NCI-H2227 (cell line): ENCODE measurements at regions not wholly inside any gene's neighbourhood (a gene's known extent, or its start where the extent isn't known, plus 50 kb on each side); places are given as distances from the start of the nearest gene placed in this dataset.

ENCODE experiments used
- DNase-seq: peaks from one replicate; lab custom pipeline; 2025; ENCODE audit not compliant: unreplicated experiment; lab: John Stamatoyannopoulos, UW

DNA sequence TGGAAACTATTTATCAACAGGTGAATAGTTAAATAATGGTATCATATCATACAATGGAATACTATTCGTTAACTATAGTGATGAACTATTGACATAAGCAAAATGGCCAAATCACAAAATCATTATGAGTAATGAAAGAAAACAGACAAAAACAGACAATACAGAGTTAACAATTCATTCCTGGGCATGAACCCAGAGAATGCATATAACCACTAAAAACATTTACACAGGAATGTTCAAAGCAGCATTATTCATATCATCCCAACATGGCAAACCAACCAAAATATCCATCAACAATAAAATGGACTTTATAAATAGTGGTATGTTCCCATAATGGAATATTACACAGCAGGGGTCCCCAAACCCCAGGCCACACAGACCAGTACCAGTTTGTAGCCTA lies 131.2 kb upstream of the CYP1B1 start:
- DNase-seq = no peak

DNA sequence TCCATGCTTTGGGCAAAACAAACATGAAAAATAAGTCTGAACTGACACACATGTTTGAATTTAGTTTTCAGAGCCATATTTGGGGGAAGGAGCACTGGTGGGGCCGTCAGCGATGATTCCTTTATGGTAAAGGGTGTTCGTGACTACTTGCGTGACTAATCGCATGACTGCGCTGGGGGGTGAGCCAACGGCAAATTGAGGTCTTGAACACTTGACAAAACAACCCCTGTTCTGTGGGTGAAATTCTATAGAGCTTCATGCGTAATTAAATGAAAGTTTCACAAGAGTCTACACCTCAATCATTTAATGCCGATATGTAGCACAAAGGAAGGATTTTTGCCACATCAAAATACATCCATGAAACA lies 127.5 kb upstream of the CYP1B1 start:
- DNase-seq = no peak

DNA sequence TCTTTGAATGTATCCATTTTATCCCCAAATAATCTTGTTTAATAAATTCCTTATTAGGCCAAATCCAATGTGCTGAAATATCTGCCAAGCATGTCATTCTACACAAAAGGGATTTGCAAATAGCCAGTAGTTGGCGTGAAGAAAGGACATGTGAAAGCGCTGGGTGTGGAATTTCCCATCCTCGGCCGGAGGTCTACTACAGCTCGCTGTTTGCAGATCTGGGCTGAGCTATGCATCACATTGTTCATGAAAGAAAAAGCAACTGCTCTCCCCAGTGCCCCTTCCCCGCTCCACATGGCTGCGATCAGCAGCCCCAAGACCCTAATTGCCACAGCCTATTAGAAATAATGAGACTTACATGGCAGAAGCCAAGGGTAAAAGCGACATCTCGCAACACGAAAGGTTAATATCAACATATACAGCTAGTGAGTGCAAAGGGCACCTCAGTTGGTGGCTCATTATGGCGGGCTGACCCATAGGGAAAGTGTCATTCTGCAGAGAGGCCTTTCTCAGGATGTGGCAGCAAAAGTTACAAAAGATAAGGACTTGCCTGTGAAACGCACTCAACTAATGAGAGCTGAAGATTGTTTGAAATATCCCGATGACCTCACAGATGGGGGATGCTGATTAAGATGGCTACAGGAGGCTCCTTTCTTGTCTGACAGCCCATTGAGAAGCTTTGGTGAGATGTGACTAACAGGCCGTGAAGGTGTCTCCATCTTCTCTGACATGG lies 126.9 kb upstream of the CYP1B1 start:
- no peak for DNase-seq

DNA sequence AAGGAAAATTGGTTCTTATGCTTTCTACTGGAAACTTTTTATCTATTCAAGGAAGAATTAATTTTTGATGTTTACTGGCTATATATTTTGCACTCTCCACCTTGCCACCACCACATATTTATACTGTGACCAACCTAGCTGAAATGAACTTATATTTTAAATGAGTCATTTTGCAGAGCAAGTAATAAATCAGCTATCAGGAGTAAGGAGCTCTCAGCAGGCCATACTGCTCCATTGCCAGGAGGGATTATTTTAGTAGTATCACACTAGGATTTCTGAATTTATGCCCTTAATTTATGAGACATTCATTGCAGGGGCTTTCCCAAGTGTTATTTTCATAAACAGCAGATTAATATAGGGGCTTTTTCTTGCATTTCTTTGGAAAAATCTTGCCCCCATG lies 125.8 kb upstream of the CYP1B1 start:
- no peak for DNase-seq

DNA sequence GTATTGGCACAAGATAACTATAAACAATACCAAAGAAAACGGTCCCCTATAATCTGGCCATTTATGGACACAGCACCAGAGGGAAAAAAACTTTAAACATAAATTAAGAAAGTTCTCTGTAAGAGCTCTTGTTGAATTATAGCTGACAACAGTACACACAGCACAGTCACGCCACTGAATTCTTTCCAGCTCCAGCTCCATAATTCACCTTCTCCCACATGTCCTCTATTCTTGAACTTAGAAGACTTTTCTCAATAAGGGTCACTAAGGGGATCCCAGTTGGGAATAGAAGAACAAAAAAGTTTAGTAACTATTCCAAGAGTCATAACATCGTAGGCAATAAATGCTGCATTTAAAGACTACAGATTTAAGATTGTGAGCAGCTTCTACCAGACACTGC lies 124.6 kb upstream of the CYP1B1 start:
- no peak for DNase-seq

DNA sequence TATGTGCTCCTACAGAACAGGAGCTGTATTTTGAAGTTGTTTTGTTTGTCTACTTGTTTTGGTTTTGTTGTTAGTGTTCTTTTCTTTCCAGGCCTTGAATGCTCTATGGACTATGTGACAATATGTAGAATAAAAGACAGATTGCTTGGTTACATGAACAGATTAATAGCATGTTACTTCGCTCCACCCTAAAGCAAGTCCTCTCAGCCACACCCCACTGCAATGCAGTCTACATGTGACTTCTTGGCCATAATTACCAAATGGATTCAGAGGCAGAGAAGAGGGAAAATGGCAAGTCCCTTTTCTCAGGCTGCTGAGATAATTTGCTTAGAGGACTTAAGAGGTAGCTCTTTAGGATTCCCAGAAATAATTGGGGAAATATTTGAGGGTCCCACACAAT lies 123.2 kb upstream of the CYP1B1 start:
- no peak for DNase-seq

DNA sequence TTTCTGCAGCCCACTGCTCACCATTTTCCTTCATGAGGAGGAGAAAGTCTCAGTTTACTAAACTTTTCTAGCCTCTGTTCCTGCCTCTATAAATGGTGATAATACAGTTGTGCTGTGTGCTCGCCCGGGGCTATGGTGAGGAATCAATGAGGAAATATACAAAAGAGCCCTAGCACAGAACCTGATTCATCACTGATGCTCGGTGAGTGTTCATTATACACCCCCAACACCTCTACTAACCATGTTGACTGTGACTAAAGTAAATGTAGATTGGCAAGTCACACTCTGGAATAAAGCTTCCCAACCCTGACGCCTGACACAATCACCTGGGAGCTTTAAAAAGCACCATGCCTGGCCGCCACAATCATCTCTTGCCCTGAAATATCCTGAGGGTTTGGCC lies 118.8 kb upstream of the CYP1B1 start:
- no peak for DNase-seq

DNA sequence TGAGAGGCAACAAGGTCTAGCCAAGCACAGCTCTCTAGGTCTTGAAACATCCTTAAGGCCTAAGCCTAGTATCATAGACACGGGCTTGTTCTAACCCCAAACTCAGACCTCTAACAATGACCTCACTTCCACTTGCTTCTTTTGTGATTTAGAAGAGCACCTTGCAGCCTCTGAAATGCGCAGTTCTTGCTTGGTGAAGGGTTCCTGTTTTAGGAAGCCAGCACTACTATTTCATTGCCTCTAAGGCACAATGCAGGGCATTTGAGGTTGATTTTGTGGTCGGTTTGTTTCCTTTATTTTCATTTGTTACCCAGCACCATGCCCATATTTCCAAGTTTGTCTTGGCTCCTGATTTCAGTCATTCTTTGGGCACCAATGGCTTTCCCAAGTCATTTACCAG lies 117.0 kb upstream of the CYP1B1 start:
- no peak for DNase-seq

DNA sequence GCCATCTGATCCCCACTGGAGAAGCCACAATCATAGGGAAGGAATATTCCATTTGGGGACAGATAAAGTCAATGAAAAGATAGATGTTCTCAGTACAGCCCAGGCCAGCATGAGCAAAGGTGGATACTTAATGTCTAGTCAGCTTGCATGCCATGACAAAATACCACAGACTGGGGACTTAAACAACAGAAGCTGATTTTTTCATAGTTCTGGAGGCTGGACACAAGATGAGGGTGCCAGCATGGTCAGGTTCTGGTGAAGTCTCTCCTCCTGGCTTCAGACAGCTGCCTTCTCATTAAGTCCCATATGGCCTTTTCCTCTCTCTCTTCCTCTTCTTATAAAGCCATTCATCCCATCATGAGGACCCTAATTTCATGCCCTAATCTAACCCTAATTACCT lies 116.1 kb upstream of the CYP1B1 start:
- DNase-seq = no peak

DNA sequence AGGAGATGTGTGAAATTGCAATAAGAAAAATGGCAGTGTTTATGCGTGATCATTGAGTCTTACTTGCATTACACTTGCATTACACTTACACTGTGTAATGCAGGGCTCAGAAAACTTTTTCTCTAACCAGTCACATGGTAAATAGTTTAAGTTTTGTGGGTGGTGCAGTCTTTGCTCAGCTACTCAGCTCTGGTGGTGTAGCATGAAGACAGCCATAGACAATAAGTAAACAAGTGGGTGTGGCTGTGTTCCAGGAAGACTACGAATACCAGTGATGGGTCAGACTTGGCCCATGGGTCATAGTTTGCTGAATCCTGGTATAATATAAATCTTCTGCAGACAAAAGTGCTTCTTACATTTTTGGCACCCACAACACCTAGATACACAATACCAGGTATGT lies 115.6 kb upstream of the CYP1B1 start:
- DNase-seq = no peak

DNA sequence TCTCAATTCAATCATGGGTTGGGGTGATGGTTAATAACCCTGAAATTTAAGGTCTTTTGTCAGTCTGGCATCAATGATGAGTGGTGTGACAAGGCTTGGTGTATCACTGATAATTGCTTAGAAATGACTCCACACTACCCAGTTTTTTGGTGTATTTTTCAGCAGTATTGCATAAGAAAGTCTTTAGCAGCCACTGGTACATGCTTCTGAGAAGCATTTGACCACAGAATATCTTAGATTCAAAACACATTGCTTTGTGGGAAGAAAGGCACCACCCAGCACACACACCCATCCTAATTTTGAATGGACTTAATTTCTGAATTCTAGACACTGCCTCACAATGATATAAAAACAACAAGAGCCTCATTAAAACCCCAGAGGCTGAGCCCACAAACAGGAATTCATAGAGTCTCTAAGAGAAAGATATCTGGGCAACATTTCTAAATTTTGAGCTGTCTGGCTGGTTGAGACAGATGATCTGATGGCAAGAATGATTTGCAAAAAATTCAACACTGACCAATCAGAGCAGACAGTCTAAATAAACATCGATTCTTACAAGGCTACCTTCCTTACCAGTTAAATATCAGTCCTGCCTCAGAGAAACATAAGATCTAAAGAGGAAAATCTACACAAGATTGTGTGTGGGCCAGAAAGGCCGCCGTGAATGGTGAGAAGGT lies 114.7 kb upstream of the CYP1B1 start:
- no peak for DNase-seq

DNA sequence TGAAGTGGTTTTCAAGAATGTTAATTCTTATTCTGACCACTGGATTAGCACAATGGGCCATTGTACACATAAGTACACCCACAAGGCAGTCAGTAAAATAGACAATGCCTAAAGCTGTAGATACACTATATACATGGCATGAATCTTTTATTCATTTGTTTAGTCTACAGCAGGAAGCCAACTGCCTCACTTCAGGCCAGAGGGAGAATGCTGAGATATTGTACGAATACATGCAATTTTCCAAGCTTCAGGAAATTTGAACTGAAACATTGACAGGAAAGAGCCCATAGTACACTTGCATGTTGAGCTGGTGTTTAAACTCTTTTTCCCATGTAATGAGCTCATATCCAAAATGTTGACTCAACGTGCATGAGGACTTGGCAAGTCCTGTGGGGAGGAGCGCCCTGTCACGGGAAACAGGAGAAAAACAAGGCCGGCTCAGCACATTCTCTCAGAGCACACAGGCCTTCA lies 111.6 kb upstream of the CYP1B1 start:
- no peak for DNase-seq

DNA sequence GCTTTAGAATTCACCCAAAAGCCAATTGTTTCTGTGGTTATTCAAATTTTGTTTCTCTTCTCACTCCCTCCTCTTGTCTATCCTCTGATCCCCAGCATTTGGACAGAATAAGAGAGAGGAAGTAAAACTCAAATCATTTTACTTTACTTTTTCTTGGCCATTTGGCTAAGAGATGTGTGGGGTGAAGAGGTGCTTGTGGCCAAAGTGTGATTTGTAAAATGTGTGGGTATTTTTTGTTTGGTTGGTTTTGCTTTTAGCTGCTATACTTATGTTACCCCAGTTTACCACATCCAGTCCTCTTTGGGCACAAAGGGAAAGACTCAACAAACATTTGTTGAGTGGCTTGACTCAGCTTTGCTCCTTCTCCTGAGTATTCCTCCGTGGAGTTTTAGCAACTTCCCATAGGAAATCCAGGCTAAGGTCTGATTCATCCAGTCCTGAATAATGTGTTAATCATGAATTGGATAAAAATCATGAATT lies 109.1 kb upstream of the CYP1B1 start:
- no peak for DNase-seq

DNA sequence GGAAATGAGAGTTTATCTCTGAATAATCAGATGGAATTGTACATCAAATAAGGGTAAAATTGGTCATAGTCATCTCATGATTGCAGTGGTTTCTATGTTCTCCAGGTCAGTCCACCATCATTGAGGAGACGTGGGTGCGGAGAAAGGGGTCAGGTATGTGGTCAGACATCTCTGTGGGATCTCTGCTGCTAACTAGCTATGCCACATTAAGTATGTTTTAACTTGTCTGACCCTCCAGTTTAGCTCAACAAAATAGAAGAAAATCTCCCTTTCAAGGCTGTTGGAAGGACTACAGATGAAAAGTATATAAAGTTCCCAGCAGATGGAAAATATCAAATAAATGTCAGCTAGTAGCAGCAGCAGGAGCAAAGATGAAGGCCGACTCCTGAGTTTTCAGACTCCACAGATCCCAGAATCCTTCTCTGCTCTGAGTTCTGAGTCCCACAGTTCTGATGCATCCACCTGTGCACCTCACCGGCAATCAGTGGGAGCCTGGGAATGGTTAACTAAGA lies 106.6 kb upstream of the CYP1B1 start:
- DNase-seq = no peak

DNA sequence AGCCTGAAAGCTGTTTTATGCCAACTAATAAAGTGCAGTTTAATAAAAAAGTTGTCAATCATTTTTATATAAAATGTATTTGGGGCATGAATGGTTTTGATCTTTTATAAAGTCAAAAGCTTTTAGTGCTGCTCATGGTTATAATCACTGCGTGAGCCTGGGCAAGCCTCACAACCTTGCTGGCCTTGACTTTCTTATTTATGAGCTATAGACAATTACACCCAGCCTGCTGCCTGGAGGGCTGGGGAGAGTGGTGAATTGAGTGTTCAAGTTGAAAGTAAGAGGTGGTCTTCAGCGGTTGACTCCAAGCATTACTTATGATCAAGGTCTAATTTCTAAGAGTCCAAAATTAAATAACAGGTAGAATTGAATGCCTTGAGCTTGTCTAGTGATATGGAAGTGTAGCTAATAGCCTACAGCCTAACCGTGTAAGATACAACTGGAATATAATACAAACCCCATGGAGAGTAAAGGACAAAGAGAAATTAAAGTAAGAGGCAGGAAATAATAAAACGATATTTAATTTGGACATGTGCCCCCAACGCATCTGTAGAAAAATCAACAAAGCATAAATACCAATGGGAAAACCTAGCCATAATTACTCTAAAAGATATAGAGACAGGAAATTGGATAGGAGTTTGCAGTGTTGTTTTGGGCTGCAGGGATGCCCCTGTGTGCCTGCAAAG lies 106.0 kb upstream of the CYP1B1 start:
- DNase-seq = peak; percentile 33

DNA sequence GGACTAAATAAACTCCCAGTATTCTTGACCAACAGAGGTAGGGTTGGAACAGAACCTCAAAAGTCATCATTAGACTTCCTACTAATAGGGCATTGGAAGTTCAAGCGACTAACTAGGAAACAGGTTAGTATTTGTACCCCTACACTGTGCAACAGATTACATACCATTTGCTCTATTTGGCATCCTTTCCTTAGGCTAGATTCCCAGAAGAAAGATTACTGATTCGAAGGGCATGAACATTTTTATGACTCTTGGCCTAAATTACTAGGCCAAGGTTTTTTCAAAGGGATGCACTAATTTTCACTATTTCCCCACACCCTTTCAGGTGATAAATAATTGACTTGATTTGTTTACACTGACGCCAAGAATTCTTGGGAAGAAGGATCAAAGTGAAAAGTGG lies 104.8 kb upstream of the CYP1B1 start:
- DNase-seq = no peak

DNA sequence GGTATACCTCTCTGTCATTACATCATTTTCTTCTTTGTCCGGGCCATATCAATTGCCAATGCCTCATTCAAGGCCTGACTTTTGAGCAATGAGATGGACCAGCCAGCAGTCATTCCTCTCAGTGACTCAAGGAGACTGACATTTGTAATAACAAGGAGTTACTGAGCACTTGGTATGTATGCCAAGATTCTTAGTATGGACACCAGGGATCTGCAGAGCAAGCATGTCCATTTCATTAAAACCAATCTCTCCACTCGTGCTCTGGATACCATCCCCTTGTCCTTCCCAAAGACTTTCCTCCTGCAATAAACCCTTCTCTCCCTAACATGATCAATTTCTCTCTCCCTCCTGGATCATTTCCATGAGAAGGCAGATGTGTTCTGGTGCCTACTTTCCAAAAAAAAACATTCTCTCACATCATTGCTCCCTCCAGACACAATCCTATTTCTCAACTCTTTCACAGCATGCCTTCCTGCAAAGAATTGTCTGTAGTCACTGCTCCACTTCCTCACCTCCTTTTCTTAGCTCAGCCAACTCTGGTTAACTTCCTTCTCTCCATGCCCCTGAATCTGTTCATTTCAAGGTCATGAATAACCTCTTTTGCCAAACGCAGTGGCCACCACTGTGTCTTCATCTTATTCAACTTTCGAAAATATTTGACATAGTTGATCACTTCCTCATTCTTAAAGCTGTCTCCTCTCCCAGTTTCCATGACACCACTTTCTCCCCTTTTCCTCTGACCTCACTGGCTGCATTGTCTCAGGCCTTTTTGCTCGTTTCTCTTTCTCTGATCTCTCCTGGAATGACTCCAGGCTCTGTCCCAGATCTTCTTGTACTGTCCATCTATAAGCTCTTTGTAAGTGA lies 102.8 kb upstream of the CYP1B1 start:
- DNase-seq = no peak

DNA sequence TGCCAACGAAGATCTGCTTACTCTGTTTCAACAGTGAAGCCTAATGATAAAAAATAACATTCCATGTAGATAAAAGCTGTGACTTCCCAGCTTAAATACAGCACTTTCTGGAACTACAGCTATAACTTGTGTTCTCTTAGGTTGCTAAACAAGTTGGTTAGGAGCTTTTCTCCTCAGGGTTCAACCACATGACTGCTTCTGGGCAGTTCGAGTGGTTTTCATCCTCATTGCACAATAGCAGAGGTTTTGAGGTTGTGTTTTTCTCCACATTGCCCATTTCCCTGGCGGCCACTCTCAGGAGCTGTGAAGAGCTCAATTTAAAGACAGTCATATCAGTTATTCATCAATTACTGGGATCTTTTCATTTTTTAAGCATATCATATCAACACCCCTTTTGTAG lies 102.2 kb upstream of the CYP1B1 start:
- DNase-seq = no peak

DNA sequence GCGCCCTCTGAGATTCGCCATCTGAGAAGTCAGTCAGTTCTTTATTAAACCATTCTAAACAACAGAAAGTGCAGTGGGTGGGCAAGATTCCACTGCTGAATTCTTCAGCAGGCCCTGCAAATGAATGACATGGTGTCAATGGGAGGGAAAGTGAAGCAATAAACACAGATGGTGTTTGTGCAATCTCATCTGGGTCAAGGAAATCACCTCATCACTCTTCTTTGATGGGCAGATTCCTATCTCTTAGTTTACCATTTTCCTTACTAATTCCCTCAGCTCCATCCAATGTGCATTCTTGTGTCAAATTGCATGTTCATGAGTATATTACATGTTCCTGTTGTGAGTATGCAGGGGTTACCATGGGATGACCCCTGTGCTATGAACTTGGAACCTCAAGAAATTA lies 100.7 kb upstream of the CYP1B1 start:
- DNase-seq = no peak

DNA sequence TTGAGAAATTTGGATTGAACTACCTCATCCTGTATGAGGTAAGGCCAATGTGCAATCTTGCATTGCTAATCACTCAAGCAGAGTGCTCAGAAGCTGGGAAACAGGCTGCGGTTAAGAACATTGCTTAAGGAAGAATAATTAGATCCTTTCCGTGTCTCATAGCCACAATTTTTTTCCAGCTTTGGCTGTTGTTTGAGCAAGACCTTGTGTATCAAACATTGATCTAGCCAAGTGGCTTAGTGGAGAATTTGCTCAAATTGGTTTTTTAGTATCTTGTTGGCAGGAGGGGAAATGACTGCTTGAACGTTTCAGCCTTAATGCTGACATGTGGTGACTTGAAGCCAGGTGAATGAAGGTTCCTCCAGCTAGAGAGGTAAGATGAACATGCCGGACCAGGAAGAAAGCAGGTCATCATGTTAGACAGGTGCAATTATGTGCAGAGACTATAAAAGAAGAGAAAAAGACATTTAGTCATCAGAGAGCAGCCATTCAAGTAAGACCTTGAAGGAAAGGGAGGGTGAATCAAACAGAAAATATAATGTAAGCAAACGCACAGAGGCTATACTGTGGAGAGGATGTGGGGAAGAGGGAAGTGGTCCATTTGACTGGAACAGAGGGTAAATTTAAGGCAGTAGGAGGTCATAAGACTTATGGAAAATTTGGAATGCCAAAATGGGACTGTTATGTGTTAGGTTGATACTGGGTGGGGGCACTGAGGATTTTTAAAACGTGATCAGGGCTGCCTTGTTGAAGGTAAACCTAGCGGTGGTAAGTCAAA lies 98.9 kb upstream of the CYP1B1 start:
- no peak for DNase-seq
